ENCODE measurements at regions not wholly inside any gene's neighbourhood (a gene's known extent, or its start where the extent isn't known, plus 50 kb on each side); places are given as distances from the start of the nearest gene placed in this dataset.

- H3K4me3 ChIP-seq (ENCODE audit: control insufficient read depth in 1 of 2, extremely low read depth in 1 of 2, low read length in 1 of 2), result no peak overlapping the region
- H3K36me3 Mint-ChIP-seq, result no peaks in the 10 kb centered on the region
- H3K27ac Mint-ChIP-seq, result no peak overlapping the region
- no peaks in the 10 kb centered on the region for H3K27me3 Mint-ChIP-seq
- no peak overlapping the region for H3K27ac ChIP-seq (ENCODE audit: low read length)
- H3K9me3 Mint-ChIP-seq, result peaks cover 10 to 24% (median 17%) of the 10 kb centered on the region in 3 donors
- H3K36me3 ChIP-seq (ENCODE audit: control insufficient read depth in 2 of 2, extremely low read depth in 1 of 2, insufficient read depth in 1 of 2, low read length in 1 of 2), result no peaks in the 10 kb centered on the region
- H3K4me3 Mint-ChIP-seq, result no peak overlapping the region
- ChIA-PET CTCF (no interaction called here), POLR2A (no interaction called here)
- H3K4me1 ChIP-seq (ENCODE audit: control insufficient read depth in 1 of 2, extremely low read depth in 1 of 2, insufficient read depth in 2 of 2, low read length in 2 of 2), result no peaks in the 10 kb centered on the region
- no peaks in the 10 kb centered on the region for H3K9me3 ChIP-seq
- DNase-seq (no peak), ATAC-seq (replicated peaks in 1 of 4) (no peak)
- no peaks in the 10 kb centered on the region for H3K4me1 Mint-ChIP-seq
- no peaks in the 10 kb centered on the region for H3K27me3 ChIP-seq (replicated peaks in 1 of 2; ENCODE audit: control insufficient read depth in 2 of 2, extremely low read depth in 1 of 2, insufficient read depth in 2 of 2, low read length in 1 of 2)
Measured at GRCh38 chr3:164096352-164096751, 981.9 kb downstream of the SI start.

- no peaks in the 10 kb centered on the region for H3K36me3 Mint-ChIP-seq
- H3K9me3 ChIP-seq, result no peaks in the 10 kb centered on the region
- H3K27me3 ChIP-seq (replicated peaks in 1 of 2; ENCODE audit: control insufficient read depth in 2 of 2, extremely low read depth in 1 of 2, insufficient read depth in 2 of 2, low read length in 1 of 2), result no peaks in the 10 kb centered on the region
- POLR2A ChIA-PET, result no interaction called here
- no peaks in the 10 kb centered on the region for H3K36me3 ChIP-seq (ENCODE audit: control insufficient read depth in 2 of 2, extremely low read depth in 1 of 2, insufficient read depth in 1 of 2, low read length in 1 of 2)
- CTCF ChIA-PET, result no interaction called here
- H3K27ac ChIP-seq (ENCODE audit: low read length), result no peak overlapping the region
- no peaks in the 10 kb centered on the region for H3K4me1 Mint-ChIP-seq
- WGBS (ENCODE audit: insufficient coverage), result 80% methylated on average over 1 of the region's 2 CpGs
- H3K27me3 Mint-ChIP-seq, result no peaks in the 10 kb centered on the region
- ATAC-seq (replicated peaks in 1 of 4) (no peak), DNase-seq (no peak)
- H3K4me3 Mint-ChIP-seq, result no peak overlapping the region
- peaks cover 10 to 25% (median 19%) of the 10 kb centered on the region in 3 donors for H3K9me3 Mint-ChIP-seq
- H3K27ac Mint-ChIP-seq, result no peak overlapping the region
- no peaks in the 10 kb centered on the region for H3K4me1 ChIP-seq (ENCODE audit: control insufficient read depth in 1 of 2, extremely low read depth in 1 of 2, insufficient read depth in 2 of 2, low read length in 2 of 2)
- no peak overlapping the region for H3K4me3 ChIP-seq (ENCODE audit: control insufficient read depth in 1 of 2, extremely low read depth in 1 of 2, low read length in 1 of 2)
Measured at GRCh38 chr3:164095949-164096348, 982.3 kb downstream of the SI start.

- no peaks in the 10 kb centered on the region for H3K27me3 ChIP-seq (replicated peaks in 1 of 2; ENCODE audit: control insufficient read depth in 2 of 2, extremely low read depth in 1 of 2, insufficient read depth in 2 of 2, low read length in 1 of 2)
Measured at GRCh38 chr3:164095279-164095678, 983.0 kb downstream of the SI start.

GRCh38 chr3:164094546-164094945 lies 983.8 kb downstream of the SI start:
- Mint-ChIP-seq H3K27ac (no peak overlapping the region), H3K4me3 (no peak overlapping the region), H3K36me3 (no peaks in the 10 kb centered on the region), H3K9me3 (peaks cover 10 to 22% (median 21%) of the 10 kb centered on the region in 3 donors), H3K27me3 (no peaks in the 10 kb centered on the region), H3K4me1 (no peaks in the 10 kb centered on the region)
- H3K4me1 ChIP-seq (ENCODE audit: control insufficient read depth in 1 of 2, extremely low read depth in 1 of 2, insufficient read depth in 2 of 2, low read length in 2 of 2), result no peaks in the 10 kb centered on the region
- no peaks in the 10 kb centered on the region for H3K36me3 ChIP-seq (ENCODE audit: control insufficient read depth in 2 of 2, extremely low read depth in 1 of 2, insufficient read depth in 1 of 2, low read length in 1 of 2)
- ChIA-PET POLR2A (no interaction called here), CTCF (no interaction called here)
- no peaks in the 10 kb centered on the region for H3K9me3 ChIP-seq
- no peak overlapping the region for H3K27ac ChIP-seq (ENCODE audit: low read length)
- no peak for ATAC-seq (replicated peaks in 1 of 4)
- no peak for DNase-seq
- H3K4me3 ChIP-seq (ENCODE audit: control insufficient read depth in 1 of 2, extremely low read depth in 1 of 2, low read length in 1 of 2), result no peak overlapping the region
- no CpG with 5 or more reads among the region's 1 CpG for WGBS (ENCODE audit: insufficient coverage)
- no peaks in the 10 kb centered on the region for H3K27me3 ChIP-seq (replicated peaks in 1 of 2; ENCODE audit: control insufficient read depth in 2 of 2, extremely low read depth in 1 of 2, insufficient read depth in 2 of 2, low read length in 1 of 2)

More at GRCh38 chr3:164095279-164095678, 983.0 kb downstream of the SI start:
- ATAC-seq (replicated peaks in 1 of 4) (no peak), DNase-seq (no peak)
- ChIA-PET CTCF (no interaction called here), POLR2A (no interaction called here)
- Mint-ChIP-seq H3K36me3 (no peaks in the 10 kb centered on the region), H3K4me1 (no peaks in the 10 kb centered on the region), H3K4me3 (no peak overlapping the region), H3K27me3 (no peaks in the 10 kb centered on the region), H3K27ac (no peak overlapping the region), H3K9me3 (peaks cover 10 to 27% (median 21%) of the 10 kb centered on the region in 3 donors)
- no peak overlapping the region for H3K27ac ChIP-seq (ENCODE audit: low read length)
- no CpG with 5 or more reads among the region's 3 CpGs for WGBS (ENCODE audit: insufficient coverage)
- no peaks in the 10 kb centered on the region for H3K4me1 ChIP-seq (ENCODE audit: control insufficient read depth in 1 of 2, extremely low read depth in 1 of 2, insufficient read depth in 2 of 2, low read length in 2 of 2)
- H3K4me3 ChIP-seq (ENCODE audit: control insufficient read depth in 1 of 2, extremely low read depth in 1 of 2, low read length in 1 of 2), result no peak overlapping the region
- no peaks in the 10 kb centered on the region for H3K36me3 ChIP-seq (ENCODE audit: control insufficient read depth in 2 of 2, extremely low read depth in 1 of 2, insufficient read depth in 1 of 2, low read length in 1 of 2)
- no peaks in the 10 kb centered on the region for H3K9me3 ChIP-seq

- WGBS (ENCODE audit: insufficient coverage), result 83% methylated on average over 2 of the region's 2 CpGs
- Mint-ChIP-seq H3K9me3 (peaks cover 0 to 10% (median 6%) of the 10 kb centered on the region in 3 donors), H3K36me3 (no peaks in the 10 kb centered on the region), H3K27me3 (no peaks in the 10 kb centered on the region), H3K4me3 (no peak overlapping the region), H3K4me1 (no peaks in the 10 kb centered on the region), H3K27ac (no peak overlapping the region)
- no peak overlapping the region for H3K4me3 ChIP-seq (ENCODE audit: control insufficient read depth in 1 of 2, extremely low read depth in 1 of 2, low read length in 1 of 2)
- DNase-seq (no peak), ATAC-seq (replicated peaks in 1 of 4) (no peak)
- ChIA-PET CTCF (no interaction called here), POLR2A (no interaction called here)
- no peaks in the 10 kb centered on the region for H3K9me3 ChIP-seq
- no peak overlapping the region for H3K27ac ChIP-seq (ENCODE audit: low read length)
- no peaks in the 10 kb centered on the region for H3K36me3 ChIP-seq (ENCODE audit: control insufficient read depth in 2 of 2, extremely low read depth in 1 of 2, insufficient read depth in 1 of 2, low read length in 1 of 2)
- no peaks in the 10 kb centered on the region for H3K4me1 ChIP-seq (ENCODE audit: control insufficient read depth in 1 of 2, extremely low read depth in 1 of 2, insufficient read depth in 2 of 2, low read length in 2 of 2)
- no peaks in the 10 kb centered on the region for H3K27me3 ChIP-seq (replicated peaks in 1 of 2; ENCODE audit: control insufficient read depth in 2 of 2, extremely low read depth in 1 of 2, insufficient read depth in 2 of 2, low read length in 1 of 2)
Measured at GRCh38 chr3:164080208-164080607, 998.1 kb downstream of the SI start.

- no peak overlapping the region for H3K27ac ChIP-seq (ENCODE audit: low read length)
- Mint-ChIP-seq H3K36me3 (no peaks in the 10 kb centered on the region), H3K27me3 (no peaks in the 10 kb centered on the region), H3K27ac (no peak overlapping the region), H3K9me3 (peaks cover 4 to 26% (median 7%) of the 10 kb centered on the region in 3 donors), H3K4me3 (no peak overlapping the region), H3K4me1 (no peaks in the 10 kb centered on the region)
- no peaks in the 10 kb centered on the region for H3K9me3 ChIP-seq
- CTCF ChIA-PET, result no interaction called here
- H3K27me3 ChIP-seq (replicated peaks in 1 of 2; ENCODE audit: control insufficient read depth in 2 of 2, extremely low read depth in 1 of 2, insufficient read depth in 2 of 2, low read length in 1 of 2), result no peaks in the 10 kb centered on the region
- DNase-seq (no peak), ATAC-seq (replicated peaks in 1 of 4) (no peak)
- H3K4me3 ChIP-seq (ENCODE audit: control insufficient read depth in 1 of 2, extremely low read depth in 1 of 2, low read length in 1 of 2), result no peak overlapping the region
- no peaks in the 10 kb centered on the region for H3K36me3 ChIP-seq (ENCODE audit: control insufficient read depth in 2 of 2, extremely low read depth in 1 of 2, insufficient read depth in 1 of 2, low read length in 1 of 2)
- 29% methylated on average over 1 of the region's 1 CpG for WGBS (ENCODE audit: insufficient coverage)
- H3K4me1 ChIP-seq (ENCODE audit: control insufficient read depth in 1 of 2, extremely low read depth in 1 of 2, insufficient read depth in 2 of 2, low read length in 2 of 2), result no peaks in the 10 kb centered on the region
- POLR2A ChIA-PET, result no interaction called here
Measured at GRCh38 chr3:164064298-164064697, 1014.0 kb downstream of the SI start.

- Histone ChIP-seq H3K9me3 (no peaks in the 10 kb centered on the region), H3K27ac (ENCODE audit: low read length) (no peak overlapping the region), H3K36me3 (ENCODE audit: control insufficient read depth in 2 of 2, extremely low read depth in 1 of 2, insufficient read depth in 1 of 2, low read length in 1 of 2) (no peaks in the 10 kb centered on the region), H3K27me3 (replicated peaks in 1 of 2; ENCODE audit: control insufficient read depth in 2 of 2, extremely low read depth in 1 of 2, insufficient read depth in 2 of 2, low read length in 1 of 2) (no peaks in the 10 kb centered on the region), H3K4me3 (ENCODE audit: control insufficient read depth in 1 of 2, extremely low read depth in 1 of 2, low read length in 1 of 2) (no peak overlapping the region), H3K4me1 (ENCODE audit: control insufficient read depth in 1 of 2, extremely low read depth in 1 of 2, insufficient read depth in 2 of 2, low read length in 2 of 2) (no peaks in the 10 kb centered on the region)
- H3K27ac Mint-ChIP-seq, result no peak overlapping the region
- H3K4me1 Mint-ChIP-seq, result no peaks in the 10 kb centered on the region
- no peaks in the 10 kb centered on the region for H3K27me3 Mint-ChIP-seq
- no peaks in the 10 kb centered on the region for H3K36me3 Mint-ChIP-seq
- H3K9me3 Mint-ChIP-seq, result peaks cover 8 to 29% (median 10%) of the 10 kb centered on the region in 3 donors
- no peak for ATAC-seq (replicated peaks in 1 of 4)
- no peak for DNase-seq
- ChIA-PET POLR2A (no interaction called here), CTCF (no interaction called here)
- no peak overlapping the region for H3K4me3 Mint-ChIP-seq
- WGBS (ENCODE audit: insufficient coverage), result no CpG with 5 or more reads among the region's 1 CpG
Measured at GRCh38 chr3:164060923-164061322, 1017.4 kb downstream of the SI start.

Measured in T-cell (primary cell).